ENCODE measurements at regions not wholly inside any gene's neighbourhood (a gene's known extent, or its start where the extent isn't known, plus 50 kb on each side); places are given as distances from the start of the nearest gene placed in this dataset.

DNA sequence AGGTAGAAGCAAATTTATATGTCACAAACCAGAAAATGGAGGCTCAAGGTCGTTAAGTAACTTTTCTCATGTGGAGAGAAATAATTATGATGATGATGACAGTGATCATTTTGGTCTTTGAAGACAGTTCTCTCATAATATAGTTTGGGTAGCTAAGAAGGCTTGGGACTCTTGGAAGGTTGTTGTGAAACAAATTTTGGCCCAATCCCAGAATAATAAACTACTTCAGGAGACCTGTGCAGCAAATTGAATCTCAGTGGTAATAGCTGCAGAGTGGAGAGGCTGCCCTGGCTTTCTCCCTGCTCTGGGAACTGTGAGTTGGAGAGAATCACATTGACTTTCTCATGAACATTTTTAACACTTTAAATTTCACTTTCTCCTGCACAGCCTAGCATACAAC is 217.2 kb upstream of the BOD1L1 start:
- no peak for DNase-seq (ENCODE audit: low read depth in 2 of 2)

DNA sequence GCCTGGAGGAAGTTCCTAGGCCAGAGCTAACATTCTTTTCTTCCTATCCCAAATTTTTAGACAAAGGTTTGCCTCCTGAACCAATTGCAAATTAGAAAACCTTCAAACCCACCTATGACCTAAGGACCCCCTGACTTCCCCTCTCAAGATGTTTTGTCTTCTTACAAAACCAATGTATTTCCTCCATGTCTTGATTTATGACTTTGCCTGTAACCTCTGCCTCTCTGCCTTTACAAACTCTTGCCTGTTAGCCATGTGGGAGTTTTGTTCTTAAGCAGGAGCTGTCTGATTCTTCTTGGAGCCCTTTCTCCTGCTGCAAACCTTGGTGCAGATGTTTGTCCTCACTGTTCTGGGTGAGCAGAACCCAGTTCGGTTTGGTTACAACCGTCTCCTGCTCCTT is 222.3 kb upstream of the BOD1L1 start:
- DNase-seq (ENCODE audit: low read depth in 2 of 2): no peak

DNA sequence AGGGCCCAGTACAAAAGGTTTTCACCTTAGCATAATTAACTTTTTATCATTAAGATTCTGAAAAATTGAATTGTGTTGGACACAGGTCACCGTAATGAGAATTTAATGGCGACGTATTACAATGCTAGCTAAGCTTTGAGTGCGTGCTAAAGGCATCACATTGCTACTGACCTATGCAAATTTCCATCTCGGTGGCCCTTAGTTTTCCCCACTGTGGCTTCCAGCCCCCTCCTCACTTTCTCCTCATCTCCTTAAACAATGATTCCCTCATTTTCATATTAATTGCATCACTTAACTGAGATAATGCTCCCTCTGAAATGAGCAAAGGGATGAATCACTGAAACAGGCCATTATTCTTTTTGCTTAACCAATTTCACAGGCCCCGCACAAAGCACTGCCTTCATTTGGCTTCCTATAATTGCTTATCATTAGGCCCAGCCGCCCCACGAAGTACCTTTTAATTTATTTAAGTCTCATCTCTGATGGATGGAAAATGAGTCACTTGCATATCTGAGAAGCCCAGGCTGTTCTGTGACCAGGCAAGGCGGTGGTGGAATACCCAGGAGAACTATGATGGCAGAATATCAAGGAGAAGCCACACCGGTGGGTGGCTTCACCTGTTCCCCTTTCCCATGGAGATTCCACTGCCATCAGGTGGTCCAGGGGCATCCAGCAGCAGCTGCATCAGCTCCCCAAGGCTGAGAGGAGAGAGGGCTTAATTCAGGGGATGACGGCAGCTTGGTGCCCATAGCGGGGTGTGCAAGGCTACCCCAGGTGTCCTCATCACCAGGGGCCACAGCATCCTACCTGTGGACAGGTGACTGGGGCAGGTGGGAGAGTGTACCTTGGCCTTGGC is 223.8 kb upstream of the BOD1L1 start:
- no peak for DNase-seq (ENCODE audit: low read depth in 2 of 2)

DNA sequence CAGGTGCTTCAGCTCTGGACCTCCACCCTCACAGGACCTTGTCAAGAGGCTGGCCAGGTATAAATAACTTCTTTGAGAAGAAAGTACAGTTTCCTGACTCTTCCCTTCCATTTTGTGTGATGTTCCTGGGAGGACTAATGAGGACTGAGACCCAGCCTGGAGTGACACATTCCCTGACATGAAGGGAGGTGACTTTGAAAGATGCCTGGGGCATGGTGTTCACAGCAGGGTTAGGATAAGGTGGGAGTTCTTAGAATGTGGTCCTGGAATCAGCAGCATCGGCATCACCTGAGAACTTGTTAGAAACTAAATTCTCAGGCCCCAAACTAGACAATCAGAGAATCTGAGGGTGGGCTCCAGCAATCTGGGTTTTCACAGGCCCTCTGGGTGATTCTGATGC is 224.9 kb upstream of the BOD1L1 start:
- DNase-seq (ENCODE audit: low read depth in 2 of 2): no peak

DNA sequence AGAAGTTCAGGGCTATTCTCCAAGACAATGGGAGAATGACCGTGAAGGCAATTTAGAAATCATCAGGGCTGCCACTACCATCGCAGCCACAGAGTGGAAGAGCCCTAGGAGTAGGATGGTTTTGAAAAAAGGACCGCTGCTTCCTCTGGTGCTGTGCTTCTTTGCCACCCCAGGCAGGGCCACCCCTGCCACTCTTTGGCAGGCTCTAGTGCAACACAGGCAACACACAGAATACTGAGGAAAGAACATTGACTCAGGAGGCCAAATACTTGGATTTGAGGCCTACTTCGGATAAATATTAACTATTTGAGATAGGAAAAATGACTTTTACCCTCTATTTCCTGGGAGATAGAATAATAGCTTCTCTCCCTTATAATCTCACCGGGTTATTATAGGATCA is 228.9 kb upstream of the BOD1L1 start:
- DNase-seq (ENCODE audit: low read depth in 2 of 2): no peak

DNA sequence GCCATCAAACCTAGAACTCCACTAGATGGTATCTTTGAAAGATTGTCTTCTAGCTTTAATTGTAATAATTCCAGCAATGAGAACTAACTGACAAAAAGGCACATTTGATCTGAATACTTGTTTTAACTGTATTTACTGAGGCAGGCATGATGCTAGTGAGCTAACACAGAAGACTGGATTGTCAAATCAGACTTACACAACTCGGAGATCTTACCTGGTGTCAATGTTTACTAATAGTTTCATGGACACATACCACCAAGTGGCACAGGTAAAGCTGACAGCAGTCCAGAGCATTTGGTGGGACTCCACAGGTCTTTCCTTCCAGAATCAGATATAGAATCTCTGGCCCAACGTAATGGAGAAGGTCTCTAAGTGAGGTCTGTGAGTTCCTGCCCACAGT is 229.9 kb upstream of the BOD1L1 start:
- DNase-seq (ENCODE audit: low read depth in 2 of 2): no peak

DNA sequence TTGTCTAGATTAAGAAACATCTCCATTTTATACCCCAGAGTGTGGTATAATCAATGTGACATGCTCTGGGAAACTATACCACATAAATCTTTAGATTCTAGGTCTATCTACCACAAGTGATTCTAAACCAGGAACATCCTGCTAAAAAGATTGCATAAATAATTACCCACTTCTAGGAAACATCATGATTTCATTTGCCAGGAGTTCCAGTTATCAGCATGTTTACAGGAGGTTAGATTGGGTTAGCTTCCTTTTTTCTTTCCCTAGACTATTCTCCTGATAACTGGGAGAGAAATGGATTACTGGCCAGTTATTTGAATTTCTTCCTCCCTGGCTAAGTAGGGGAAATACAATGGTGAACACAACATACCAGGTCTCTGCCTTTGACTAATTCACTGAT is 230.3 kb upstream of the BOD1L1 start:
- no peak for DNase-seq (ENCODE audit: low read depth in 2 of 2)

DNA sequence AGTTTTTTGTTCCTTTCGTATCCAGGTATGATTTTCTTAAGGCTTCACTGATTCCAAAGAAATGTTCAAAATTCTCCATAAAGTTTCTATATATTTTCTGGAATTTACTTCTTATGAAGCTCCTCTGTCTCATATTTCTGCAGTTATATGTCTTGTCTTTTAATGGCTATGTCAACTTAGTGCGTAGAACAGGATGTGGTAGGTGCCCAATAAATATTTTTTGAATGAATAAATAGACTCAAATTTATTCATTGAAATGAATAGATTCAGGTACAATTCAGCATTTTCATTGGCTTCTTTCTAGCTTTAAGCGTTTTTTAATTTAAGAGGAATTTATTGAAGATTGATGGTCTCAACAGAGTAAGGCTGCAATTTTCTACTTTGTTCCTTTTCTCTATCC is 231.9 kb upstream of the BOD1L1 start:
- no peak for DNase-seq (ENCODE audit: low read depth in 2 of 2)

DNA sequence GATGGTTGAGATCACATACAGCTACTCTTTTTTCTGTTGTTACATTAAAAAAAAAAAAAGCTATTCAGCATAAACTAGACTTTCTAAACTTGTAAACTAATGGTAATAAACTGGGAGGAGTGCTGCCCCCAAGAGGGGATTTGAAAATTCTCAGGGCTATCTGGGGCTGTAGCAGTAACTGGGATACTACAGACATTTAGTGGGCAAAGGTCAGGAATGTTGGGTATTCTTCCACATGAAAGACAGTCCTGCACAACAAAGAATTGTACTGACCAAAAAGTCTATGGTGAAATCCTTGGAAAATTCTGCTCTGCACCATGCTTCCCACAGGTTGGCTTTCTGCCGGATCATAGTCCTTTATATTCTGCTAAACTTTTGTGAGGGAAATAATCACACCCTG is 232.6 kb upstream of the BOD1L1 start:
- no peak for DNase-seq (ENCODE audit: low read depth in 2 of 2)

DNA sequence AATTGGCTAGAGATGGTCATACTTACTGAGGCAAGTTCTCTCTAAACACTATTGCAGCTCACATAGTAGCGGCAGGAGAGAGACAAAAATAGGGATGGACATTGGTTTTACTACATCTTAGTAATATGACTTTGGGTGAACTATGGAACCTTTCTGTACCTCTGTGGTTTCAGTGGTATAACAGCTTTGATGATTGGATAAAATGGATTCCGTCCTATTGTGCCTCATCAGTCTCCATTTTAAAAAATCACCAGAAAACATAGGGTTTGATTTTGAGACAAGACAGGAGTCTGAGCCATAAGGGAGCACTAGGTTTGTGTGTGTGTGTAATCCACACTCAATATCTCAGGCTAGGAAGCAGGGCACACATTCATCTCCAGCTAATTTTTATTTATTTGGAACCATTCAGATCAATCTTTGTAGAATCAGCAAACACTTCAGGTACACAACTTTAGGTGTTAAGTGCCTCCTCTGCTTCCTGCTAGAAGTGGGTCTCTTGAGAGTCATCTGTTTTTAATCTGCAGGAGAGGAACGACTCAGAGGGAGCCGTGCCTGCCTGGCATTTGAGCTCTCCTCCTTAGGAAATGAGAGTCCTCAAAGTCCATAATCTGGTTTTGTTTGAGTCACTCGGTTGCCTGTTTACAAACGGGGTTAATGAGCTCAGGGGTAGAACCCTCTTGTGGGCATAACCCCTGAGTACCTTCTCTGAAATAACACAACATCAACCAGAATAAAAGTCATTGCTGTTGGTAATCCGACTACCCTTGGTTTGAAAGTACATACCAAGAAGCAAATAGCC is 238.5 kb upstream of the BOD1L1 start:
- DNase-seq (ENCODE audit: low read depth in 2 of 2): no peak

DNA sequence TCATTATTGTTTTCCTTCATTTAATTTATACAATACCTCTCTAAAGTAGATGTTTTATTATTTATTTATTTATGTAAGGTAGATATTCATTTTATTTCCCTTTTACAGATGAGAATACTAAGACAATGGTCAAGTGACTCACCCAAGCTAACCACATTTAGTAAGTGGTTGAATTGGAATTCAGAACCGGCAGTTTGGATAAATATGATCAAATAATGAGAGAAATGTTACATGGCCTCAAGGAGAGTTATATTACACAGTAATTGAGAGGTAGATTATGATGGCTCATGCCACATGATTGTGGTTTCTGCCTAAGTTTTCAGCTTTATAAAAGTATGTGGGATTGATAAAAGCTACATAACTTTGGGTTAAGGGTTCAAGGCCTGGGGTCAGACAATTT is 239.4 kb upstream of the BOD1L1 start:
- no peak for DNase-seq (ENCODE audit: low read depth in 2 of 2)

DNA sequence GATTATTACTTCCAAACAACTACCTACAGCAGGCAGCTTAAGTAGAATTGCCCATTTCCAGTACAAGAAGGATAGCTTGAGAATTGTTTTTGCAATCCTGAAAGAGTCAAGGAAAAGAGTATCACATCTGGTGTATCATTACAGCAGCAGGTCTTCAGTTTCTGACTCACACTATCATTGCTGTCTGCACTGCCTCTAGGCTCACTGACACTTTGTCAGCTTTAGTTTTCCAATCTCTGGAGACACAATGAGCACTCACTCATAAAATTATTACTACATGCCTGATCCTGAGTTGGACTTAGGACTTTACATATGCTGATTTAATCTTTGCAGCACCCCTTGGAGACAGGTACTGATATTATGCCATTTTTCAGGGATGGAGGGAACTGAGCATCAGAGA is 244.6 kb upstream of the BOD1L1 start:
- no peak for DNase-seq (ENCODE audit: low read depth in 2 of 2)

DNA sequence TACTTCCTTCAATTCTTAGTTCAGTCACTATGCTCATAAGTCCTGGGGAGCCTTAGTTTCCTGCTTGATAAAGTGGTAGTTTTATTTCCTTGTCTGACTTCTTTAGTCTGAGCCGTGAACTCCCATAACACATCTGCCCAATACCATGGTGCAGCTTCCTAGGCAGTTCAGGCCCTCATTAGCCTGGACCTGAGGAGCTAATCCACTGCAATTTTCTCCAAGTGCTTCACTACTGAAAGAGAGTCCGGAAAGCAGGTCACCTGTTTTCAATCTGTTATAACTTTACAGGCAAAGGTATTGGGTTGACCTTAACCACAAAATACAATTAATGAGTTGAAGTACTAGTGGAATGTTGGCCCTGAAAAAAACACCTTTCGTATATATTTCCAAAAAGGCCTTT is 245.4 kb upstream of the BOD1L1 start:
- DNase-seq (ENCODE audit: low read depth in 2 of 2): no peak

DNA sequence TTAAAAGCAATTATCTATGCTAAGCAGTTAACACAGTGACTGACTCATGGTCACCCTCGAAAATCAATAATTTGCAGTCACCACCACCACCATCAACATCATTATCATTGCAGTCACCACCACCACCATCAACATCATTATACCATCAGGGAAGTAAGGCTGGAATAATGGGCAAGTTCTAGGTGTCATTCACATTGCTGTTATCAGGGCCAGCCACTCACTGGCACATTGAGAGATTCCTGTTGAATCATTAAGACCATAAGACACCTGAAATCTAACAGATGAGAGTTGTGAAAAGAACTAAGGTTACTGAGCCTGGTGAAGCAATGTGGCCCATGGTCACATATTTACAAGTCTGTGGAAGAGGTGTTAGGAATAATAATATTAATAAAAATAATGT is 247.7 kb upstream of the BOD1L1 start:
- DNase-seq (ENCODE audit: low read depth in 2 of 2): no peak

DNA sequence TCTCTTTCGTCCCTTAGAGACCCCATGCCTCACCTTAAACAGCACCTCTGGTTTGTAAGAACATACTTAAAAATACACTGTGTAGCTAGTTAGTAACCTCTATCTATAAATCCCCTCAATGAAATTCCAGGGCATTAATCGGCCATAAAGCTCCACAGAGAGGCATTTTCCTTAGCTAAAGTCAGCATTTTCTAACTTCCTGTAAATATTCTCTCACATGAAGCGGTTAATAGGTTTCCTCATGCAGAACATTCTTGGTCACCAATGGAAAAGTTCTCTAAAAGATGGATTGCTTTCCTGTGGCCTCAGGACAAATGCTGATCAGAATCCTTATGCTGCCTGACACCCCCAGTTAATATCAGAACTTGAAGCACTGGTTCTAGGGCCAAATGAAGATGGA is 248.6 kb upstream of the BOD1L1 start:
- no peak for DNase-seq (ENCODE audit: low read depth in 2 of 2)

DNA sequence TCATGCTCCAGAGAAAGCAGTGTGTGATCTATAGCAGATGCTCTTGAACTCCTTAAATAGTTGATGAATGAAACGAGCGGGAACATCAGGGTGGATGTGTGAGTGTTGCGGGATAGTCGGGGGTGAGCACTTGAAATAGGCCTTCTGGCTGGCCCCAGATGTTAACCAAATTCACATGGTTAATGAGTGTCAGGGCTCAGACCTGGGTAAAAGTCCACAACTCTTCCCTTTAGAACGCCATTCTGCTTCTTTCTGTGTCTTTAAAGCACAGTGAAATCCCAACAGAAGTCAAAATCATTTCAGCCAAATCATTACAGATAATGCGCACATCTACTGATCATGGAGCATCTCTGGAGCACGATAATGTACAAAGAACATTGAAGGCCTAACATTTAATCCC is 249.4 kb upstream of the BOD1L1 start:
- DNase-seq (ENCODE audit: low read depth in 2 of 2): no peak

DNA sequence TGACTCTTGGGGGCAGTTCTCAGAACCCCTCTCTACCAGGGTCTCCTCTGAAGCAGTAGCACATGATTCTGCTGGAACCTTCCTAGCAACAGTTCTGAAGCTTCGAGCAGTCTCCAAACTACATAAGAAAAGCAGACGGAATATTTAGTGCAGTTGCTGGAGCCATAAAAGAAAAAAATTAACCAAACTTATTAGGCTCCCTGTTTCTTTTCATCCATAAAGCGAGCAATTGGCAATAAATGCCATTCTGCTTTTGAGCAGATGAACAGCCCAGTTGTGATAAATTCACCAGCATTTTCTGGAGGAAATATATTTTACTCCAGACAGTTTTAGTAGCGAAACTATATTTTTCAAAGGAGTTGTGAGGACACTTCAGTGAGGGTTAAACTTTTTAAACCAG is 250.1 kb upstream of the BOD1L1 start:
- DNase-seq (ENCODE audit: low read depth in 2 of 2): no peak

DNA sequence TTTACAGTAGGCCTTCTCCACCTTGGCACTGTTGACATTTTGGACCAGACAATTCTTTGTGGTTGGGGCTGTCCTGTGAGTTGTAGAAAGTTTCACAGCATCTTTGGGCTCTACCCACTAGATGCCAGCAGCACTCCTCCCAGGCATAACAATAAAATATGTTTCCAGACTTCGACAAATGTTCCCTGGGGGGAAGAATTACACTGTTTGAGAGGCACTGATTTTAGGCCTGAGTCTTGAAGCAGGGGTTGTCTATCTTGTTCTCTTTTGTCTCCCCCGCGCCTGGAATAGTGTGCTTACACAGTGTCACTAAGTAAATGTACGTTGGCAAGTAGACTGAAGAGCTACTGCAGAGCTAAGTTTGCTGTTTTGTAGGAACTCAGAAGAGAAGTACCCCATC is 254.4 kb upstream of the BOD1L1 start:
- DNase-seq (ENCODE audit: low read depth in 2 of 2): no peak

DNA sequence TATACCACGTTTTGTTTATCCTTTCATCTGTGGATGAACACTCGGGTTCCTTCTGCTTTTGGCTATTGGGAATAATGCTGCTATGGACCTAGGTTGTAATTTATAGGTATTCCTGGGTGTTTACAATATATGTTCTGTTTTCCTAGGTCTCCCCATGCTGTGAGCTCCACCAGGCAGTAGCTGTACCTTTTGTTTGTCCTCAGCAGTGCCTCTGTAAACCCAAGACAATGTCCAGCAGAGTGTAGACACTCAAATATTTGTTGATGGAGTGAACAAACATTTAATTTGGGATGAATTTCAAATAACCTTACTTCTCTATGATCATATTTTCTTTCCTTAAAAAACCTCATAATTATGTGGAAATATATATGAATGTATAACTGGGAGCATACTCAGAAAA is 259.5 kb upstream of the BOD1L1 start:
- no peak for DNase-seq (ENCODE audit: low read depth in 2 of 2)

DNA sequence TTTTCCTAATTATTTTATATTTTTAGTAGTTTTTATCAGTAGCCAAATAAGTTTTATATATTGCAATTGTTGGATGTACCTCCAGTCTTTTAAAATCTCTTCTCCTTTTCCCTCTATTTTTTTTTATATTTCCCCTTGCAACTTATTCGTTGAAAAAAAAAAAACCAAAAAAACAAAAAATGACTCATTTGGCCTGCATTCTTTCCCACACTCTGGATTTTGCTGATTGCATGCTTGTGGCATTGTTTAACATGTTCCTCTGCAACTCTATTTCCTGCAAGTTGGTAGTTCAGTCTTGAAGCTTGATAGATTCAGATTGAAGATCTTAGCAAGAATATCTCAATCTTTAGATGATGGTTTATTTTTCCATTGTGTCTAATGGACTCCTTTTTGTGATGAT is 260.6 kb upstream of the BOD1L1 start:
- no peak for DNase-seq (ENCODE audit: low read depth in 2 of 2)

DNA sequence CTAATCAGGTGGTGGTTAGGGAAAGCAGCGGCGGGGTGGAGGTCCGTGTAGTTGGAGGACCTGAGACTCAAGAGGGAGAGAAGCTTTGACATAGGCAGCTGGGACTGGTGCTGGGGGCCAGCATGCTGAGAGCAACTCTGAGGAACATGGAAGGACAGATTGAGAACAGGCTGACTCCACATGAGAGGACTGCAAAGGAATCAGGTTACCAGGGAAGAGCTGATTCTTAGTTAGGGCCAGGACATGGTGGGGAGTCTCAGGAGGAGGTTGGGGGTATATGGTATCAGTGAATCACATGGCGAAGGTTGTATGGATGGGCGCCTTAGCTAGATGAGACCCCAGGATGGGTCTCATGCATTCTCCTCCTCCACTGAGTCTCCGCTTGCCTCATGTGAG is 264.0 kb upstream of the BOD1L1 start:
- no peak for DNase-seq (ENCODE audit: low read depth in 2 of 2)

DNA sequence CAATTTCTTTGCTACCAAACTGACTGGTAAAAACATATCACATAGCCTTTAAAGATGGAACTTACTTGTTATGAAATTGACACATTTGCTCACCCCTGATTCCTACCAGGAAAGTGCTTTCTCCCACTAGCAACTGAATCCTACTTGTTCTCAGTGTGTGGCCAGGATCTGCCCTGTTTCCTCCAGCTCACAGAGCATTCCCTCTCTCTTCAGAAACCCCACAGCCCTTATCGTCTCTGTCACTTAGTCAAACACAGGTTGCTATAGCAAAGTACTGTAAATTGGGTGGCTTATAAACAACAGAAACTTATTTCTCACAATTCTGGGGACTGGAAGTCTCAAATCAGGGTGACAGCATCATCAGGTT is 265.2 kb upstream of the BOD1L1 start:
- no peak for DNase-seq (ENCODE audit: low read depth in 2 of 2)

DNA sequence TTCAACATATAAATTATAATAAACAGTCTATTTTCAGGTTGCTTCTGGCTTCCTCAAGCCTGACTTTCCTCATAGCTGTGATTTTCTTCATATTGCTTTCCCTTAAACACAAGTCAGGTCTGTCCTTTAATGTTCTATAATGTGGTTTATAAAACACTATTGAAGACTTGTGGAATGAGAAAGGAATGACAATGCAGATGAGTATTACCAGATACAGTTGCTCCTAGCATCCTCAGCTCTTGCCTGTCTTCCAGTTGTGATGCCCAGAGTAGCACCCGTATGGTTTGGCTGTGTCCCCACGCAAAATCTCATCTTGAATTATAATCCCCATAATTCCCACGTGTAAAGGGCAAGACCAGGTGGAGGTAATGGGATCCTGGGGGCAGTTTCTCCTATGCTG is 265.7 kb upstream of the BOD1L1 start:
- DNase-seq (ENCODE audit: low read depth in 2 of 2): no peak

DNA sequence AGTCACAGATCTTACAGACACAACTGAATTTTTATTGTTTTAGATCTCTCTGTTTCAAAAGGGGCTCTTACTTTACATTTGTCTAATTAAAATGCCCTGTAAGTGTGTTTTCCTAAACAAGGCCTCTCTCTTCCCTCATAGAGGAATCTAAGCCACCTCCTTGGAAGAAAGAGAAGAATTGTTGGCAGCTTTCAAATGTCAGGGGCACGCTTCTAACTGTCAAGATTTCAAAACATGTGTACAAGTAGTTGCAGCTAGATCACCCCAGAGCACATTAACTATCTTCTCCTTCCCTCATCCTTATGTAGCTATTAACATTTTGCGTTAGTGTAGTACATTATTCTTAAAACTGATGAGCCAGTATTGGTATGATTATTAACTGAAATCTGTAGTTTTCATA is 266.5 kb upstream of the BOD1L1 start:
- DNase-seq (ENCODE audit: low read depth in 2 of 2): no peak

All from stimulated activated CD8-positive, alpha-beta memory T cell treated with anti-CD3 and anti-CD28 coated beads, Interleukin-2, amount 100 ng/mL, for 1 hour (primary cell).